Activated CD8-positive, alpha-beta memory T cell treated with anti-CD3 and anti-CD28 coated beads, Interleukin-2, amount 10 ng/mL, durations not matched to agents 7 days and 5 days (primary cell): ENCODE measurements at regions not wholly inside any gene's neighbourhood (a gene's known extent, or its start where the extent isn't known, plus 50 kb on each side); places are given as distances from the start of the nearest gene placed in this dataset.

Experiments used
- ATAC-seq: fragments of 150-1000 bp; cut with Tn5 transposase; one replicate; pipeline ENCODE4 v1.10.0; 2021; ENCODE audit warnings: moderate library complexity
- CTCF ChIA-PET: fragments of 350-600 bp; sonication (Branson Sonifier 250); formaldehyde crosslinking; loops from one replicate; lab custom pipeline; 2021; ENCODE audit warnings: antibody characterized with exemption; lab: Charles Lee
- DNase-seq: peaks from one replicate; pipeline ENCODE4 v3.0.0-alpha.2; 2020
- H3K27ac Mint-ChIP-seq: one replicate; pipeline ENCODE4 v1.8.0; 2021; ENCODE audit warnings: mild to moderate bottlenecking, mixed read lengths
- H3K27me3 Mint-ChIP-seq: one replicate; pipeline ENCODE4 v1.8.0; 2021; ENCODE audit warnings: mixed read lengths
- H3K36me3 Mint-ChIP-seq: one replicate; pipeline ENCODE4 v1.8.0; 2021; ENCODE audit warnings: mild to moderate bottlenecking, mixed read lengths
- H3K4me1 Mint-ChIP-seq: one replicate; pipeline ENCODE4 v1.8.0; 2021; ENCODE audit warnings: mixed read lengths
- H3K4me3 Mint-ChIP-seq: one replicate; pipeline ENCODE4 v1.8.0; 2021; ENCODE audit warnings: mild to moderate bottlenecking, moderate library complexity, mixed read lengths
- H3K9me3 Mint-ChIP-seq: one replicate; pipeline ENCODE4 v1.8.0; 2022; ENCODE audit warnings: low read depth, mixed read lengths

DNA sequence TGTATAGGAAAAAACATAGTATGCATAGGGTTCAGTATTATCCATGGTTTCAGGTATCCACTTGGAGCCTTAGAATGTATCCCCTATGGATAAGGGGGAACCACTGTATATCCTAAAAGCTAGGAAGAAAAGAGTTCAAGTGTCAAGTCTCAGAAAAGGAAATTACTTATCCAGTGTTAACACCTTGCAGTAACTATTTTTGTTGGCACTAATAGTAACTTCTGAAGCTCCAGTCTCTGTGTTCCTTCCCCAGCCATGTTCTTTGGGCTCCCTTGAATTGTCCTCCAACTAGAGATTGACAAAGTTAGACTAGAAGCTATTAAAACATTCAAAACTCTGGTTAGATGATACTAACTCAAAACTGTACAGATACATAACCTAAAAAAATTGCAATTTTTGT, 370.8 kb downstream of the NFIB start:
- DNase-seq (no peak), ATAC-seq (no peak)
- H3K4me3 Mint-ChIP-seq = no peak overlapping the region
- no peaks in the 10 kb centered on the region for H3K4me1 Mint-ChIP-seq
- no peaks in the 10 kb centered on the region for H3K36me3 Mint-ChIP-seq
- CTCF ChIA-PET = no interaction called here
- peaks cover 3% of the 10 kb centered on the region for H3K9me3 Mint-ChIP-seq
- H3K27me3 Mint-ChIP-seq = no peaks in the 10 kb centered on the region
- no peak overlapping the region for H3K27ac Mint-ChIP-seq

GRCh38 chr9:13942695-13943094, 371.2 kb downstream of the NFIB start:
- DNase-seq (no peak), ATAC-seq (no peak)
- no peak overlapping the region for H3K4me3 Mint-ChIP-seq
- no peaks in the 10 kb centered on the region for H3K36me3 Mint-ChIP-seq
- CTCF ChIA-PET = no interaction called here
- no peaks in the 10 kb centered on the region for H3K4me1 Mint-ChIP-seq
- no peaks in the 10 kb centered on the region for H3K27me3 Mint-ChIP-seq
- peaks cover 3% of the 10 kb centered on the region for H3K9me3 Mint-ChIP-seq
- no peak overlapping the region for H3K27ac Mint-ChIP-seq

- Mint-ChIP-seq H3K36me3 (no peaks in the 10 kb centered on the region), H3K9me3 (peaks cover 2% of the 10 kb centered on the region), H3K27me3 (no peaks in the 10 kb centered on the region), H3K27ac (no peak overlapping the region), H3K4me1 (no peaks in the 10 kb centered on the region), H3K4me3 (no peak overlapping the region)
- CTCF ChIA-PET = no interaction called here
- ATAC-seq (no peak), DNase-seq (no peak)
Observed at GRCh38 chr9:13942201-13942600, 371.7 kb downstream of the NFIB start.

DNA sequence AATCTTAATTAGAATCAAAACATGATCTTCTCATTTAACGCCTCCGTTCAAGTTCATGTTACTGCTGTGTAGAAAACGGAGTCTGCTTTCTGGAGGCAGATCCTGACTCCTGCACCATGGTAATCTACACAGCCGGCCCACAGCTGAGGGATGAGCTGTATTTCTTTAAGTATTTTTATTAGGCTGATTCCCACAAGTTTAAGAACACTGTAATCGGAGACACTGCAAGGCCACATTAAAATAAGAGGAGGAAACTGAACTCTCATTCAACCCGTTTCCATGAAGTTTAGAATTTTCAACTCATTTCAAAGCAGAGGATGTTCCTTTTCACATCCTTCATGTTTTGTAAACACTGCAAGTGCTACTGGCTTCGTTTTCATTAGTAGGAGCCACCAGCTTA, 372.2 kb downstream of the NFIB start:
- Mint-ChIP-seq H3K9me3 (peaks cover 2% of the 10 kb centered on the region), H3K36me3 (no peaks in the 10 kb centered on the region), H3K27ac (no peak overlapping the region), H3K4me3 (no peak overlapping the region), H3K4me1 (no peaks in the 10 kb centered on the region), H3K27me3 (no peaks in the 10 kb centered on the region)
- ATAC-seq (no peak), DNase-seq (no peak)
- CTCF ChIA-PET = no interaction called here

DNA sequence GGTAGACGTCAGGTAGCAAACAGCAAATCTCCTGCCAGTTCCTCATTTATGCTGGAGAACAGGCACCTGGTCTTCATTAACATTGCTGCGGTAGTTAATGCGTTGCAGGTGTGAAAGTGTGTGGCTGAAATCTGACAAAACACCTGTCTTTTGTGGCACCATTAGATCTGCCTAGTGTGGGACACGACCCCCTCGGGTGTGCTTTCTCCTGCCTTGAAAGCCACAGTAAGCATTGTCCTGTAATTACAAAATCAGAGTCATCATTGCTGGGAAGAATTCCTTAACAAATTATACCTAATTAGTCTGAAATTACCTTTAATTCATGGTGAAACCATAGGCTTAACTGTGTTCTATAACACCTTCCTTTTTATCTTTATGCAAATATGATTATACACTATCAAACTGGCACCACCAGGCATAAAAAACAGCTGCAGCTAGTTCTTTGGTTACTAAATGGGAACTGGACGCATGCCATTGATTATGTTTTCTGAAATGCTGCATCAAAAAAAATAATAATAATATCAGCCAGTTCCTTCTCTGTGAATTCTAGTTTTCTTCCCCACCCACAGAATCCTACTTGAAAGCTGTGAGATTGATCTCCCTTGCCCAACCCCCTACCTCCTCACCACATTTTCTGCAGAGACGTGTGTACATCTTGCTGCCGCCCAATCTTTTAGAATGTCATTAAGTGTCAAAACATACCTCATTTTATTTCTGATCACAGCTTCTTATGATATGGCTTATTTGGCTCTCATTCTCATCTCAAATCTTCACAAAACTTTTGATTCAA, 374.0 kb downstream of the NFIB start:
- Mint-ChIP-seq H3K27me3 (no peaks in the 10 kb centered on the region), H3K9me3 (peaks cover 2% of the 10 kb centered on the region), H3K27ac (no peak overlapping the region), H3K36me3 (no peaks in the 10 kb centered on the region), H3K4me3 (no peak overlapping the region), H3K4me1 (no peaks in the 10 kb centered on the region)
- CTCF ChIA-PET = no interaction called here
- DNase-seq (no peak), ATAC-seq (no peak)

DNA sequence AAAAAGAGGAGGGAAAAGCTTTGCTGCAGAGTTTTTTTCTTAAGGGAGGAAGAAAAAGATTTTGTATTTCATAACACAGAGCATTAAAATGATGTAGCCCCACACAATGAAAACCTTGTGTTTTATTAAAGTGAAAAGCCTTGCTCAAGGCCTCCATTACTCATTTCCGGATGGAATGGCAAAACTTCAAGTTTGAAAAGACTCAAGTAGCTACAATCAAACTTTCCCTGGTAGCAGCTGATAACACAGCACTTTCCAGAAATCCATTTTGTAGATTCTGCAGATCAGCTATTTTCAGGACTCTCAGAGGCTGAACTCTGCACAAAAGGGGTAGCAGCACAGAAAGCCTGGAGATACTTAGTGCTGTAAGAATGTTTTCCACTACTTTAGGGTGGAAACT, 374.8 kb downstream of the NFIB start:
- Mint-ChIP-seq H3K27me3 (no peaks in the 10 kb centered on the region), H3K27ac (no peak overlapping the region), H3K36me3 (no peaks in the 10 kb centered on the region), H3K9me3 (peaks cover 4% of the 10 kb centered on the region), H3K4me3 (no peak overlapping the region), H3K4me1 (no peaks in the 10 kb centered on the region)
- no peak for ATAC-seq
- CTCF ChIA-PET = no interaction called here
- DNase-seq = no peak

DNA sequence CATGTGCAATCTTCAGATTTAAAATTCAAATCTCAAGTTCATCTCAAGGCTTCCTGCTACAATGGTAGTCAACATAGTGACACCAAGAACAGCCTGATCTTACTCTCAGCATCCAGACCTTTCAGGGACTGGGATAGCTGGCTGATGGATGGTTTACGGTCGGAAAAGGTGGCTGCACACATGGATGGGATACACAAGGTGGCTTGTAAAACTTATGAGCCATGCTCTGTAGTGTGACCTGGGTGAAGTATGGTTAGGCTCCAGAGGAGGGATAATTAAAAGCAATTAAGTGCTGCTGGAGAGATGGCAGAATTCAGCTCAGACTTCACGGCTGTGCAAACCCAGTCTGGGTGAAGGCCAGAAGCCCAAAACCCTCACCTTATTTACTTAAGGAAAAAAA, 379.5 kb downstream of the NFIB start:
- Mint-ChIP-seq H3K4me3 (no peak overlapping the region), H3K27ac (no peak overlapping the region)
- CTCF ChIA-PET = no interaction called here

GRCh38 chr9:13933268-13933656, 380.7 kb downstream of the NFIB start:
- no peak overlapping the region for H3K4me3 Mint-ChIP-seq
- no peaks in the 10 kb centered on the region for H3K36me3 Mint-ChIP-seq
- ATAC-seq (no peak), DNase-seq (no peak)
- CTCF ChIA-PET = no interaction called here
- no peaks in the 10 kb centered on the region for H3K27me3 Mint-ChIP-seq
- H3K4me1 Mint-ChIP-seq = no peaks in the 10 kb centered on the region
- peaks cover 2% of the 10 kb centered on the region for H3K9me3 Mint-ChIP-seq
- no peak overlapping the region for H3K27ac Mint-ChIP-seq

More for the DNA sequence above, 379.5 kb downstream of the NFIB start:
- Mint-ChIP-seq H3K9me3 (peaks cover 2% of the 10 kb centered on the region), H3K27me3 (no peaks in the 10 kb centered on the region), H3K36me3 (no peaks in the 10 kb centered on the region), H3K4me1 (no peaks in the 10 kb centered on the region)
- ATAC-seq = no peak
- DNase-seq = no peak

DNA sequence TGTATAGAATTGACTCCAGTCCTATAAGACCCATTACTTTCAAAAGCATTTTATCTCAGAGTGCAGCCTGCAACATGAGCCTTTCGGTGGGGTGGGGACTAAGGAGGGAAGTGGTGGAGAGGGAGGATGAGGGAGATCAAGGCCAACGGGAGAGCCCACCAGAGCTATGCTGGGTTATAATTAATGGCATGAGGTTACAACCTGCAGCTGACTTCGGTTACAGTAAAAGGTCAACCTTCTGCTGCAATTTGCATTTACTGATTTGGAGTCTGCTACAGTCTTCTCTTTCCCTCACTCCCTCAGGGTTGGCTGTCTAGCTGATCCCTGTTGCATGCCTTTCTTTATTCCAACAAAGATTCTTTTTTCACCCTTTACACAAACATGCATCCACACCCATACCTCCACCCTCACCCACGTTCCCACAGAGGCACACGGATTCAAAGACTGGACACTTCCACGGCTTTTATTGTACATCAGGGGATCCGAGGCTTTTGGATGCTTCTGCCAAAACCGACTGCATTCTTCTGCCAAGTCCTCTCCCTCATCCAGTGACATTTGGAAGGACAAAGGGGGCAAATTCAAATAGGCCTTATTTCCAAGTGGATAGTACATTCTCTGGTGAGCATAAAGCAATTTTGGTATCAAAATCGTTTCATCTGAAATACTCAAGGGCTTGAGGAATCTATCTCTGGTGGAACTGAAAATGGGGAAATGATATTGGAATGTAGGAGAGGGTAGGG, 381.2 kb downstream of the NFIB start:
- no peaks in the 10 kb centered on the region for H3K36me3 Mint-ChIP-seq
- no peaks in the 10 kb centered on the region for H3K27me3 Mint-ChIP-seq
- no peak for ATAC-seq
- no peak overlapping the region for H3K27ac Mint-ChIP-seq
- peaks cover 2% of the 10 kb centered on the region for H3K9me3 Mint-ChIP-seq
- CTCF ChIA-PET = no interaction called here
- no peak for DNase-seq
- no peaks in the 10 kb centered on the region for H3K4me1 Mint-ChIP-seq
- no peak overlapping the region for H3K4me3 Mint-ChIP-seq

GRCh38 chr9:13929013-13929412, 384.9 kb downstream of the NFIB start:
- Mint-ChIP-seq H3K9me3 (peaks cover 2% of the 10 kb centered on the region), H3K4me3 (no peak overlapping the region), H3K27ac (no peak overlapping the region), H3K4me1 (no peaks in the 10 kb centered on the region), H3K36me3 (no peaks in the 10 kb centered on the region), H3K27me3 (no peaks in the 10 kb centered on the region)
- CTCF ChIA-PET = no interaction called here
- no peak for DNase-seq
- no peak for ATAC-seq

DNA sequence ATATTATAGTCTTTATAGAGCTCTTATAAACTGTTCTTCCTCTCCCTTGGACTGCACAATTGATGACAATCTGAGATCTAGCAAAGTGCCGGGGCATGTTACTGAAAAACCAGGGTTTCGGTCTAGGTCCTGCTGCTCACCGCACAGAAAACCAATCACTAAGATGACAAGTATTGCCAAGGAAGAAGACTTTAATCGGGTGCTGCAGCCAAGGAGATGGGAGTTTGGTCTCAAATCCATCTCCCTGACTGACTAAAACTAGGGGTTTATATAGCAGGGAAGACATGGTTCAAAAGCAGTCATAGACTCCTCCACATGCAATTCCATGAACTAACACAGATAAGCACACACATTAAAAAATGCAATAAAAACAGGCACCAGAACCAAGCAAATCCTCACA, 390.6 kb downstream of the NFIB start:
- H3K27me3 Mint-ChIP-seq = no peaks in the 10 kb centered on the region
- DNase-seq = no peak
- H3K27ac Mint-ChIP-seq = no peak overlapping the region
- peaks cover 2% of the 10 kb centered on the region for H3K9me3 Mint-ChIP-seq
- no peaks in the 10 kb centered on the region for H3K36me3 Mint-ChIP-seq
- CTCF ChIA-PET = no interaction called here
- ATAC-seq = no peak
- H3K4me1 Mint-ChIP-seq = no peaks in the 10 kb centered on the region
- H3K4me3 Mint-ChIP-seq = no peak overlapping the region

- Mint-ChIP-seq H3K36me3 (no peaks in the 10 kb centered on the region), H3K27ac (no peak overlapping the region), H3K4me1 (no peaks in the 10 kb centered on the region), H3K4me3 (no peak overlapping the region), H3K9me3 (peaks cover 5% of the 10 kb centered on the region), H3K27me3 (no peaks in the 10 kb centered on the region)
- CTCF ChIA-PET = no interaction called here
- ATAC-seq (no peak), DNase-seq (no peak)
Observed at GRCh38 chr9:13920557-13920956, 393.4 kb downstream of the NFIB start.

- Mint-ChIP-seq H3K9me3 (peaks cover 4% of the 10 kb centered on the region), H3K27ac (no peak overlapping the region), H3K4me1 (no peaks in the 10 kb centered on the region), H3K36me3 (no peaks in the 10 kb centered on the region), H3K27me3 (no peaks in the 10 kb centered on the region), H3K4me3 (no peak overlapping the region)
- CTCF ChIA-PET = no interaction called here
- ATAC-seq (no peak), DNase-seq (no peak)
Observed at GRCh38 chr9:13919401-13919800, 394.5 kb downstream of the NFIB start.

DNA sequence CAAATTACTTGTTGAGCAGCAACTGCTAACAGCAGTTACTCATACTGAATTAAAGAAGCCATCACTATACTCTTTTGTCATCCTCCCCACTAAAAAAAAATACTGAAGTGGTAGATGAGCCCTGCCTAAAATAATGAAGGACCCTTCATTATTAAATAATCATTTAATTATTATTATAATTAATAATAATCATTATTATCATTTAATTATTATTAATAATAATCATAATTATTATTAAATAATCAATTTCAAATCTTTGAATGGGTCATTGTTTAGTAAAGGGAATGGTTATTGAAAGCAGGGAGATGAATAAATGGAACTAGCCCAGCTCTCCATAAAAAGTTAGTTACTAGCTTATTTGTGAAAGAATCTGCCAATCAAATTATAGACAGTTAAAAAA, 396.4 kb downstream of the NFIB start:
- H3K27me3 Mint-ChIP-seq = no peaks in the 10 kb centered on the region
- H3K36me3 Mint-ChIP-seq = no peaks in the 10 kb centered on the region
- H3K4me3 Mint-ChIP-seq = no peak overlapping the region
- no peaks in the 10 kb centered on the region for H3K4me1 Mint-ChIP-seq
- no peak overlapping the region for H3K27ac Mint-ChIP-seq
- peaks cover 4% of the 10 kb centered on the region for H3K9me3 Mint-ChIP-seq
- ATAC-seq (no peak), DNase-seq (no peak)
- CTCF ChIA-PET = no interaction called here
